ENCODE measurements at regions not wholly inside any gene's neighbourhood (a gene's known extent, or its start where the extent isn't known, plus 50 kb on each side); places are given as distances from the start of the nearest gene placed in this dataset.
"Not testable (repeated sequence)": the region's sequence is repeated elsewhere in the genome, so short reads cannot be mapped to it uniquely, and the experiment has no call there.

DNA sequence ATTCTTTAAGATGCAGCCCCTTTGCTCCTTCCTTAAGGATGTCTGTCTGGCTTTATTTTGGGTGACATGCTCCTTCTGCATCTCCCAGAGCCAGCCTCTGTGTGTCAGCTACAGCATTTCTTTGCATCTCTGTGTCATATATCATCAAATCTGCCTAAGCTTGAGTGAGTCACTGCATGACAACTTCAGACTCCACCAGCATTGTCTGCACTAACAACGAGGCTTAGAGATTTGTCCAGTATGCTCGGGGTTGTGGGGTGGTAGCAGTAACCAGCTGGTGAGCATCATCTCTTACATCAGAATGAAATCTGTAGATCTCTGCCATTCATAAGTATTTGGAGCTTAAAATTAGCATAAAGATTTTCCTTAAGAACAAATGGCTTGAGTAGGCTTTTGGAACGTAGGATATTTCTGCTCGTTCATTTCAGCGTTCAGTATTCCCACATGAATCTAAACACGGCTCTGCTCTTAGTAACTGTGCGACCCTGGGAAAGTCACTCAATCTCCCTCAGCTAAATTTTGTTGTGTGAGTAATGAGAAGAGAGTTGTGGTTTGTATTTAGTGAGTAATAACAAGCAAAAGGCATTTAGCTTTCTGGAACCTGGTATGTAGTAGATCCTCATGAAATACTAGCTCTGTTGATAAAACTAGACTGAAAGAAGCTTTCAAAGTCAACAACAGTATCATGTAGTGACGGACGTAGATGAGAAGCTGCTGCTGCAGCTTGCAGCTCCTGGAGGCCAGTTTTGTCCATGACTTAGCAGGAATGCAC lies 137.8 kb upstream of the DUSP22 start:
- not testable (repeated sequence) for TF ChIP-seq EZH2phosphoT487 (IDR thresholded peaks at IDR 0.05; ENCODE audit: low read depth)
- TF ChIP-seq, protein P1, sequence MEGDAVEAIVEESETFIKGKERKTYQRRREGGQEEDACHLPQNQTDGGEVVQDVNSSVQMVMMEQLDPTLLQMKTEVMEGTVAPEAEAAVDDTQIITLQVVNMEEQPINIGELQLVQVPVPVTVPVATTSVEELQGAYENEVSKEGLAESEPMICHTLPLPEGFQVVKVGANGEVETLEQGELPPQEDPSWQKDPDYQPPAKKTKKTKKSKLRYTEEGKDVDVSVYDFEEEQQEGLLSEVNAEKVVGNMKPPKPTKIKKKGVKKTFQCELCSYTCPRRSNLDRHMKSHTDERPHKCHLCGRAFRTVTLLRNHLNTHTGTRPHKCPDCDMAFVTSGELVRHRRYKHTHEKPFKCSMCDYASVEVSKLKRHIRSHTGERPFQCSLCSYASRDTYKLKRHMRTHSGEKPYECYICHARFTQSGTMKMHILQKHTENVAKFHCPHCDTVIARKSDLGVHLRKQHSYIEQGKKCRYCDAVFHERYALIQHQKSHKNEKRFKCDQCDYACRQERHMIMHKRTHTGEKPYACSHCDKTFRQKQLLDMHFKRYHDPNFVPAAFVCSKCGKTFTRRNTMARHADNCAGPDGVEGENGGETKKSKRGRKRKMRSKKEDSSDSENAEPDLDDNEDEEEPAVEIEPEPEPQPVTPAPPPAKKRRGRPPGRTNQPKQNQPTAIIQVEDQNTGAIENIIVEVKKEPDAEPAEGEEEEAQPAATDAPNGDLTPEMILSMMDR (IDR thresholded peaks at IDR 0.05; ENCODE audit: low read depth, low read length), result not testable (repeated sequence)
